Ovary (tissue), 7 donors: ENCODE measurements at regions not wholly inside any gene's neighbourhood (a gene's known extent, or its start where the extent isn't known, plus 50 kb on each side); places are given as distances from the start of the nearest gene placed in this dataset.

Source experiments
- DNase-seq, 5 donors: peaks; one replicate each; pipeline ENCODE4 v3.0.0-alpha.2; 2019 to 2020
- H3K27ac ChIP-seq, 2 donors: fragments of 200-600 bp; one replicate each; pipeline versions ENCODE4 v1.5.1 to v1.8.0; 2019 to 2022
- H3K27me3 ChIP-seq: fragments of 200-600 bp; one replicate; pipeline ENCODE4 v1.8.0; 2022
- H3K36me3 ChIP-seq: fragments of 200-600 bp; sonication (generic); one replicate; pipeline ENCODE4 v1.5.1; 2019
- H3K4me1 ChIP-seq: one replicate; pipeline ENCODE4 v1.8.1; 2013; ENCODE audit warnings: mild to moderate bottlenecking, moderate library complexity; ENCODE audit not compliant: insufficient read depth
- H3K4me3 ChIP-seq: fragments of 200-600 bp; sonication (generic); one replicate; pipeline ENCODE4 v1.5.1; 2017
- H3K9me3 ChIP-seq, 2 donors: fragments of 200-600 bp in 1 of 2; sonication (generic) in 1 of 2; one replicate each; pipeline versions ENCODE4 v1.5.1 to v1.8.1; 2013 to 2019; ENCODE audit warnings: mild to moderate bottlenecking in 1 of 2, moderate library complexity in 1 of 2
- CTCF ChIP-seq, 3 donors: fragments of 450-650 bp in 2 of 3; fragments of 200-600 bp in 1 of 3; IDR thresholded peaks; one replicate each; pipeline versions ENCODE4 v1.5.1 to v1.8.0; 2016 to 2022; ENCODE audit warnings: antibody characterized with exemption in 3 of 3, mild to moderate bottlenecking in 1 of 3
- EP300 ChIP-seq: sonication (generic); formaldehyde crosslinking; IDR thresholded peaks from one replicate; pipeline ENCODE4 v1.6.1; 2017; ENCODE audit warnings: antibody characterized with exemption
- POLR2A ChIP-seq: fragments of 450-650 bp; IDR thresholded peaks from one replicate; pipeline ENCODE4 v1.6.1; 2017; ENCODE audit warnings: antibody characterized with exemption, mild to moderate bottlenecking, moderate library complexity
- WGBS, 3 donors: extraction: QIAGEN DNeasy Blood & Tissue Kit in 1 of 3; methylation state at CpG; one replicate each; pipeline versions ENCODE4 v1.1.5 to v1.1.7; 2013 to 2017; 5-methylcytosine and 5-hydroxymethylcytosine counted together
- intact Hi-C, 4 donors: fragments of 100-400 bp; cut with DNase I; formaldehyde crosslinking; loops; one replicate each; pipeline versions ENCODE4 v1.11.0 to v1.15.1; 2022 to 2023
- donor health status: DM: no; HTN: no; CAD: no; lungs with moderate emphysema.
- donor health status: DM: no; HTN: no; CAD: no.
- donor health status: Bipolar disorder and iron deficiency.
- donor health status: DM: no; HTN: no; CAD: no.
- donor health status: DM: yes; HTN: yes; CAD: no.

GRCh38 chr7:17460665-17461064 is 162.2 kb downstream of the AHR start:
- Histone ChIP-seq H3K27ac (no peak overlapping the region), H3K4me3 (no peak overlapping the region), H3K4me1 (no peaks in the 10 kb centered on the region), H3K27me3 (no peaks in the 10 kb centered on the region), H3K9me3 (no peaks in the 10 kb centered on the region), H3K36me3 (no peaks in the 10 kb centered on the region)
- WGBS, 3 donors = 89 to 97% (median 95%) methylated on average over 4 of the region's 4 CpGs
- no peak for DNase-seq
- TF ChIP-seq POLR2A (no peak), CTCF (IDR thresholded peaks at IDR 0.05) (no peak), EP300 (no peak)
- intact Hi-C loops = no loop called here

GRCh38 chr7:17462131-17462631 is 163.7 kb downstream of the AHR start:
- Histone ChIP-seq H3K4me3 (no peak overlapping the region), H3K27ac (no peak overlapping the region), H3K4me1 (no peaks in the 10 kb centered on the region), H3K36me3 (no peaks in the 10 kb centered on the region), H3K27me3 (no peaks in the 10 kb centered on the region), H3K9me3 (no peaks in the 10 kb centered on the region)
- 55 to 61% (median 60%) methylated on average over 3 of the region's 3 CpGs for WGBS, 3 donors
- intact Hi-C loops = no loop called here
- DNase-seq = no peak
- TF ChIP-seq CTCF (IDR thresholded peaks at IDR 0.05) (no peak), EP300 (no peak), POLR2A (no peak)

GRCh38 chr7:17463511-17464085 is 165.1 kb downstream of the AHR start:
- no peak for DNase-seq
- WGBS, 3 donors = 88 to 90% (median 90%) methylated on average over 5 of the region's 5 CpGs

GRCh38 chr7:17466216-17466615 is 167.8 kb downstream of the AHR start:
- no peak overlapping the region for H3K27ac ChIP-seq
- 55 to 63% (median 61%) methylated on average over 7 of the region's 7 CpGs for WGBS, 3 donors
- no peak overlapping the region for H3K4me3 ChIP-seq

More at GRCh38 chr7:17463511-17464085, 165.1 kb downstream of the AHR start:
- Histone ChIP-seq H3K4me3 (no peak overlapping the region), H3K27me3 (no peaks in the 10 kb centered on the region), H3K36me3 (no peaks in the 10 kb centered on the region), H3K4me1 (no peaks in the 10 kb centered on the region), H3K9me3 (no peaks in the 10 kb centered on the region), H3K27ac (no peak overlapping the region)
- TF ChIP-seq POLR2A = no peak
- TF ChIP-seq CTCF (IDR thresholded peaks at IDR 0.05) = no peak
- no peak for TF ChIP-seq EP300
- intact Hi-C loops = no loop called here

More at GRCh38 chr7:17466216-17466615, 167.8 kb downstream of the AHR start:
- H3K27me3 ChIP-seq = no peaks in the 10 kb centered on the region
- no peaks in the 10 kb centered on the region for H3K36me3 ChIP-seq
- intact Hi-C loops = no loop called here
- H3K4me1 ChIP-seq = no peaks in the 10 kb centered on the region
- H3K9me3 ChIP-seq = no peaks in the 10 kb centered on the region
- no peak for TF ChIP-seq POLR2A
- no peak for TF ChIP-seq CTCF (IDR thresholded peaks at IDR 0.05)
- TF ChIP-seq EP300 = no peak
- DNase-seq = no peak
